ENCODE measurements at regions not wholly inside any gene's neighbourhood (a gene's known extent, or its start where the extent isn't known, plus 50 kb on each side); places are given as distances from the start of the nearest gene placed in this dataset.

- no peak for TF ChIP-seq CTCF (conservative IDR thresholded peaks at IDR 0.05; ENCODE audit: low read depth in 2 of 2)
- TF ChIP-seq EZH2phosphoT487 (IDR thresholded peaks at IDR 0.05; ENCODE audit: unreplicated experiment), result no peak
- no peak for TF ChIP-seq POLR2AphosphoS5 (IDR thresholded peaks at IDR 0.05; ENCODE audit: low read depth)
- TF ChIP-seq STAT1 (IDR thresholded peaks at IDR 0.05; ENCODE audit: unreplicated experiment), result no peak
These were observed 112.2 kb upstream of the LHX1 start for GRCh38 chr17:36825113-36825512.

Measured in GM23338 (cell line).